HG02798 (cell line): ENCODE measurements at regions not wholly inside any gene's neighbourhood (a gene's known extent, or its start where the extent isn't known, plus 50 kb on each side); places are given as distances from the start of the nearest gene placed in this dataset.

ENCODE experiments used
- ATAC-seq: cut with Tn5 transposase; IDR thresholded peaks from one replicate; pipeline ENCODE4 v1.9.1; 2021; ENCODE audit warnings: mild to moderate bottlenecking; ENCODE audit not compliant: unreplicated experiment, poor library complexity

DNA sequence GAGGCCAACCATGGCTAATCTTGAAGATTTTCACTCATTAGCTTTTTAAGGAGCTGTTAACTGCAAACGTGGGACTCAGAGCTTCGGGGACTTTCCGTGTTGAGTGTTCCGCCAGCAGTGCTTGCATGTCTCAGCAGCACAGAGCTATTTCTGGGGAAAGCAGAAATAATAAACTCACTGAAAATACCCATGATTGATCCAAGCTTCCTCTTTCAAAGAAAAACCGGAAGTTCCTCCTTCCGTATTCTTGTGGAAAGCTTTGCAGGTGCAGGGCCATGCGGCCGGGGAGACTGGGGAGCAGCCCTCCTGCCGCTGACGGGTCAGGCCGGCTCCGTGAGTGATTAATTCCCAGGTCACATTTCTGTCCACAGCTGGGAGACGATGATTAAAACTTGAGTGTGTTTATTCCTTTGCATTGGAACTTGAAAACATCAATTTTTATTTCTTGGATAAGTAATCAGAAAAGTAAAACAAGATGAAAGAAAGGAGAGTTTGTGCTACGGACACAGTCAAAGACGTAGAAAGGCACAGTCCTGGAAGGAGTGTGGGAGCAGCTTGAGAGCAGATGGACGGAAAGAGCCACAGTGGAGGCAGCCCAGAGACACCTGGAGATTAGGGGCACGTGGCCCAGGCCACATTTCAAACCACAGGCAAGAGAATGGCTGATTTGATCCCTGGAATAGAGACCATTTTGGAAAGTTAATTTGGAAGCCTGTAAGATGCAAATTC lies 54.2 kb upstream of the CTDP1 start:
- ATAC-seq, result peak; percentile 82

GRCh38 chr18:79625924-79626561 lies 53.6 kb upstream of the CTDP1 start:
- no peak for ATAC-seq

GRCh38 chr18:79626905-79627749 lies 52.5 kb upstream of the CTDP1 start:
- ATAC-seq, result no peak

DNA sequence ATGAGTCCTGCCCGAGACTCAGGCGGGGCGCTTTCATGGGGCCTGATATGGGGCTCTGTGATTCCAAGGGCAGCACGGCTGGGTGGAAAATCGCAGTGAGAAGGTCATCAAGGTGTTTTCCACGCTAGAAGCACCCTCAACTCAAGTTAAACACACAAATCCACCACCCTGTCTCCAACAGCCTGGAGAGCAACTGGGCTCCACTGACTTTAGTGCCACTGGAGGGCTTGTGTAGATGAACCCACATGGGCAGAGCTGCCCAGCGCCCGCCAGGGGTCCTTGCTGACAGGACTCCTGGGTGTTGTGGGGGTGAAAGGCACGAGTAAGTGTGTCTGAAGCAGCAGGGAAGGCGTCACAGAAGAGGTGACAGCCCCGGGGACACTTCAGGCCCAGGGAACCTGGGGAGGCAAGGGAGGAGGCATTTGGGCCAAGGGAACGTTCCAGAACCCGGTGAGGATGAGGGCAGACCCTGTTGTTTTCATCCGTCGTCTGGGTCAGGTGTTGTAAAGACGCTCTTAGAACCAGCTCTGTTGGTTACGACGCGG lies 51.8 kb upstream of the CTDP1 start:
- ATAC-seq, result no peak

DNA sequence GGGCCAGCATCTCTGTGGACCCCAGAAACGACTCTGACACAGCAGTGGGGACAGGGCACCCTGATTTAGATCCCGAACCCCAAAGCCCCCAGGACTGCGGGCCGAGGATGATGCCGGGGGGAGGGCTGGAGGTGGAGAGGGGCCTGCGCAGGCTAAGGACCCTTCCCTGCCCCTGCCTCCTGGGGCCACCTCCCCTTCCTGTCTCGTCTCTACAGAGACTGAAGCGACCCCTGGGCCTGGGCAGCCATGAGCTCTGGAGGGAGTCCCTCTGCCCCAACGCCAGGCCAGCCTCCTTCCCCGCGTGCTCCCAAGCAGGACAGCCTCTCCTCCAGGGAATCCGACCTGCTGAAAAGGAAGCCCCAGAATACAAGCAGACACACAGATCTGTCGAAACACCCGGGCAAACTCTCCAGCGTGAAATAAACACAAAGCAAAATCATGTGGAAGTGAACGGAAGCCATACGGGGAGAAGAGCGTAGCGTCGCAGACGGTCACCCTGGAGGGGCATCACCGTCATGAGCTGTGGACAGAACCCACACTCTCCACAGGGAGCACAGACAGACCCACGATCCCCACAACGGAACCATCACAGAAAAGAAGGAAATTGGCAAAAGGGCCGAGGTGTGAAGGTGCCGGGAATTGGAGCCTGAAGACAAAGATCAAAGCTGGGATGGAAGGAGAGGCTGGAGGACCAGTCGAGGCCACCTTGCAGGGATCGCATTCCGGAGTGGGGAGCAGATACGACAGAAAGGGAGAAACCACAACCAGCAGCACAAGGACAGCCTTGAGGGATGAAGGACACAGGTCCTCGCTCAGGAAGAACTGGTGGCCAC lies 51.0 kb upstream of the CTDP1 start:
- no peak for ATAC-seq

DNA sequence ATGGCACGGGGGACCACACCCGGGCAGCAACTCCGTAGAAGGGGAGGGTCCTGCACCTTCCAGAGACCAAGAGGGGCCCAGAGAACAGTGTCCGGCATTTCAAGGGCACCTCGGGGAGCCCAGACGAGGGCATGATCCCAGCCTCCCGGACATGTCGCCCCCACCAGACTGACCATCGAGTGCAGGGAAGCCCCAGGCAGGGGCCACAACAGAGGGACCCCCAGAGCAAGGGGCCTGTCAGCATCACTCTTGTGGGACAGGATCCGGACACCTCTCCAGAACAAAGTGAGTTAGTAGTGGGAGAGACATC lies 50.4 kb upstream of the CTDP1 start:
- ATAC-seq, result no peak

DNA sequence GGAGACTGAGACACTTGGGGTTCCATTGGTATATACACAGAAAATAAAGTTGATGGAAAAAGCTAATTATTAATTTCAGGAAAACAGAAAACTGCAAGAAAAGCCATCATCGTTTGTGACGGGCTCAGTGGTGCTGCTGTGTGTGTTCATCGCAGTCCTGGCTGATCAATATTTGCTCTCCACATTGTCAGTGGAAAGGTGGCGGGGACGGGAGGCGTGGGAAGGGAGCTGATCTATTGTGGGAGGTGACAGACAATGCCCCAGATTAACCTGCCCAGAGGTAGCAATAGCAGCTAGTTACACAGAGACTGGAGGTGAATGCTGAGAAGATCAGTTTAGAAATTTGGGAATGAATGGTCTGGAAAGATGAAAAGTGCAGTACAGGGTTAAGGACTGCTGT lies 50.0 kb upstream of the CTDP1 start:
- ATAC-seq, result no peak
